VCaP (cell line): ENCODE measurements at regions not wholly inside any gene's neighbourhood (a gene's known extent, or its start where the extent isn't known, plus 50 kb on each side); places are given as distances from the start of the nearest gene placed in this dataset.

ENCODE experiments used
- H3K27ac ChIP-seq: fragments of 450-650 bp; 2 replicates; pipeline ENCODE4 v1.5.1; 2017
- CTCF ChIP-seq: fragments of 450-650 bp; conservative IDR thresholded peaks from 2 replicates; pipeline ENCODE4 v1.5.1; 2017; ENCODE audit warnings: mild to moderate bottlenecking, moderate library complexity

DNA sequence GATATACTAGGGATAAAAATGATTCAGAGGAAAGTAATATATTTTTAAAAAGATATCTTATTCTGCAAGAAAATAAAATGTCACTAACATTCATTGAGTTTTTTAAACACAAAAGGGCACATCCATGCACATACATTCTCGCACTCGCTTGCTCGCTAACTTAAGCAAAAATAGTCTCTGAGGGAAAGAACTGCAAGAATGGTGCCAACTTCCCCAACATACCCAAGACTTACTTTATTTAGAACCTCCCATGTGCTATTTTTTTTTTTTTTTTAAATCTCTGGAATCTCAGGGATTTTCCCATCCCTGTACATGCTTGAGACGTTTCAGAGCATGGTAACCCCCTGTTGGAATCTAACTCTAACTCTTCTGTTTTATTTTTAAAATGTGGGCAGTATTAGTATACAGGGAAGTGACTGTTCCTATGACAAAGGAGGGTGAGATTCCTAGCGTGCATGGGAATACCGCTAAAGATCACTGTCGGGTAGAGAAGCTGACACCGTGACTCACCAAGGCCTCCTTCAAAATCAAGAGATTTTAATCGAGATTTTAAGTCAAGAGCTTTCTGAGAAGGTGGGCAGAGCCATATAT lies 187.9 kb upstream of the ZEB2 start:
- no peak overlapping the region for H3K27ac ChIP-seq
- TF ChIP-seq CTCF, result no peak

DNA sequence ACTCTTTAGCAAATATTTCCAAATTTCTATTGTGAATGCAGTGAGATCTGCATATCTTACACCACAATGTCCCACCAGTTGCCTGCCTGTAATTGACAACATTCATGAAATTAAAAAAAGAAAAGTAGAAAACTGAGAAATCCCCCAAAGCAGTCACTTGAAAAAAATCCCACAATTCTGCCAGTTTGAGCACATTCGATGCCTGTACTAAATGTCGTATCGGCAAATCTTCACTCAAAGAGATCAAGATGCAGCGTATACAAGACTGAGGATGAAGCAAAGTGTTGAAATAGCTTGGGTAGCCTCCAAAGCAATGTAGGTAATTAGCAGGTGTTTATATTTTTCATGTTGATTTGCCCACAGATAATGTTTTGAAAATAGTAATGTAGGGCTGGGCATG lies 186.7 kb upstream of the ZEB2 start:
- H3K27ac ChIP-seq, result no peak overlapping the region
- no peak for TF ChIP-seq CTCF

DNA sequence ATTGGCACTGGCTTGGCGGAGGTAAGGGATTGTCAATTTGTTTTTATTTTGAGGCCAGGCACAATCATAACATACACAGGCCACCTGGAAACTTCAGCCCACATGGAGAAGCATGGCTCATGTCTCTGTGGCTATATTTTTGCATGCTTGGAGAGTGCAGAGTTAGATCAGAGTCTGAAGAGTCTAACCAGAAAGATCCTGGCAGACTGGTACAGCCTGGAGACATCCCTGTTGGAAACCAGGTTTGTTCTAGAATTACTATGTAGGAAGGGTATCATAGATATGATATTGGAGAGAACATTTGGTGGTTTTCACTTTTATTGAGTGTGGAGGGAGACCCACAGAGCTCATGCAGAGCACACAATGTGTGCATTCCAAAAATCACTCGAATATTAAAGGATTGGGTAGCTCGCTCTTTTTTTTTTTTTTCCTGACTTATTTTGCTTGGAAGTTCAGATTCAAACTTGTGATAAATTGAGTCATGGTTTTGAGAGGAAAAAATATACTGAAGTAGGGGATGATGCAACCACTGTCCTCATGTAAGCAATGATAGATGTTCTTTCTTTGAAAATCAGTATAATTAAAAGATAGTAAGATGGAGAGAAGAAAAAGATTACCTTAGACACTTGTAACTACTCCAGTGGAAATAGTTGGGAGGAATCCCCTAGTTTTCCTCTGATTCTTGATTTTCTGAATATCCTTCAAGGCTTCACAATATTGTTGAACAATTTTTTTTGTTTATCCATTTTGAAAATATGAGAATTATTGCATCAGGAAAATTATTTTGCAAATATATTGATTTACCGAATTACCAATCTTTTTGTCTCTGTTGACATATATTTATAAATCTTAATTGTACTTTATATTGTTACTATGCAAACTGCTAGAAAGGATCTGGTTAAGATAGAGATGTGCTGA lies 185.7 kb upstream of the ZEB2 start:
- no peak overlapping the region; the same call in 1 of the 2 replicates for H3K27ac ChIP-seq
- no peak for TF ChIP-seq CTCF

DNA sequence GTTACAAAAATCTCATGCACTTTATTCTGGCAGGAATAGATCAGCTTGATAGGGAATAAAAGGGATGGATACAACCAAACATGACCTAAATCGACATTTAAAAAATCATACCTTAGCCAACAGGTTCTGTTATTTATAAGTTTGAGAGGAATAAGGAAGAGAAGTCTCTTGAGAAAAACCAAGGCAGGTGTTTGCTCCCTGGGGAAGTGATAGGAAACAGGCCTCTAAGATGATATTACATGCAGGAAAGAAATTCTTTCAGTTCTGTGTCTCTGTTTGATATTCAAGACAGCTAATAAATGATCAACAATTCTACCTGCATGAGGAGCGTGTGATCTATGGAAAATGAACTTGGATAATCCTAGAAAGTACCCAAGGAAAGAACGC lies 184.8 kb upstream of the ZEB2 start:
- H3K27ac ChIP-seq, result no peak overlapping the region; the same call in 1 of the 2 replicates
- no peak for TF ChIP-seq CTCF

DNA sequence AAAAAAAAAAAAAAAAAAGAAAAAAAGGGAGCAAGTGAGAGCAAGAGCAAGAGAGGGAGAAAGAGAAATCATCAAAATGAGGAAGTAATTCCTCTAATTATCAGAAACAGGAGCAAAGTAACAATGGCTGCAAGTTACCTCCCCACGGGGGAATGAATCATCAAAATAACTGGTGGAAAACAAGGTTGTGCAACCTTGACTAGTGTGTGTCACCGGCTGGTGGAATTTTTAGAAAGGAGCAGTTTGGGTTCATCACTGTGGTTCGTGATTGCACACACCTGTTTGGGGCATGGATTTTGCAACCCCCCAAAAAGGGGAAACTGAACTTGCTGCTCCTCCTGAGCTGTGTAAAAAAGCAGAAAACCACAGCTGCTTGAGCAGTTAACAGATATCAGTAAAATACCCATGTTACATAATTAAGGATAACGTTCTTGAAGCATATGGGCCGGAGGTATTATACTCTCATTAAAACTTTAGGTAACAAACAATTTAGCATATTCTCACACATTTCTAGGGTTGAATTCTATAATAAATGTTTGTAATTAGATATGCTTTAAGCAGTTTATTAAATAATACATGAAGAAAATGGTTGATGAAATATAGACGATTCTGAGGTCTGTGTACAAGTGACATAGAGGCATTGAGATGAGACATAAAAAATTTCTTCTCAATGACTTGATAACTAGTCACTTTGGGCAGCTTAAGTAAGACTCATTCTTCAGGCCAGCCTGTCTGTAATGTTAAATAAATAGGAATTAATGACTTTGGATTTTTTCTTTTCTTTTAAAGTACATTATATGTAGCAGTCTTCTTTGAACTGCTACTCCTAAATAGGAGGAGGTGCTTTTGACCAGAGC lies 184.2 kb upstream of the ZEB2 start:
- H3K27ac ChIP-seq, result no peak overlapping the region; the same call in 1 of the 2 replicates
- no peak for TF ChIP-seq CTCF

DNA sequence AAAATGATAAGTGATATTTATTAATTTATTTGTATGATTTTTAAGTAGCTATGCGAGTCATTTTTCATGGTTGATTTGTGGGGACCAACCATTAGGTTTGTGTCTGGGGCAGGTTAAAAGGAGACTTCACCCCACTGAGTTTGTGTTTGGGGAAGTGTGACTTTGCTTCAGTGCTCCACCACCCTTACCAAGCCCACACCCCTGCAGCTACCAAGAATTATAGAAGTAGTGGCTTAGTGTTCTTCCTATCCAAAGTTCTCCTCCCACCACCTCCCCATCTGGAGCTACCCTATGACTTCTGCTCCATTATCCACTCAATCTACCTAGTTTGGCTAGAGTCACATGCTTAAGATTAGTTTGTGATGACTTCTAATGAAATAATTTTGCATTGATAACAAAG lies 182.1 kb upstream of the ZEB2 start:
- no peak for TF ChIP-seq CTCF
- H3K27ac ChIP-seq, result no peak overlapping the region

GRCh38 chr2:144701259-144701658 lies 181.3 kb upstream of the ZEB2 start:
- TF ChIP-seq CTCF, result no peak
- H3K27ac ChIP-seq, result no peak overlapping the region
